ENCODE measurements at regions not wholly inside any gene's neighbourhood (a gene's known extent, or its start where the extent isn't known, plus 50 kb on each side); places are given as distances from the start of the nearest gene placed in this dataset.

DNA sequence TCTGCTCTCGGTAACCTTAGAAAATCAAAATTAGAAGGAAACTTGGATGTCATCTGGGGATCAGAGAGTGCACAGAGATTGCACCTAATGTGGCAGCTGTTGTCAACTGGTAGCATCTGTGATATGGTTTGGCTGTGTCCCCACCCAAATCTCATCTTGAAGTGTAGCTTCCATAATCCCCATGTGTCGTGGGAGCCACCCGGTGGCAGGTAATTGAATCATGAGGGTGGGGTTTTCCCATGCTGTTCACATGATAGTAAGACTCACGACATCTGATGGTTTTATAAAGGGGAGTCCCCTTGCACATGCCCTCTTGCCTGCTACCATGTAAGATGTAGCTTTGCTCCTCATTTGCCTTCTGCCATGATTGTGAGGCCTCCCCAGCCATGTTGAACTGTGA, 127.7 kb upstream of the SRRM4 start:
- Histone ChIP-seq H4K20me1 (ENCODE audit: insufficient read depth) (no peaks in the 10 kb centered on the region), H3K9ac (ENCODE audit: low read length) (no peak overlapping the region), H3K27ac (ENCODE audit: low read length) (no peak overlapping the region), H3K9me3 (ENCODE audit: low read length) (no peaks in the 10 kb centered on the region), H3K79me2 (replicated peaks; ENCODE audit: insufficient read depth, low read length) (no peaks in the 10 kb centered on the region), H3K36me3 (ENCODE audit: insufficient read depth, low read length) (no peaks in the 10 kb centered on the region), H3K4me2 (ENCODE audit: low read length) (no peak overlapping the region), H3K9me2 (ENCODE audit: insufficient read depth, low read length) (no peaks in the 10 kb centered on the region), H3K27me3 (ENCODE audit: insufficient read depth, low read depth, low read length) (no peaks in the 10 kb centered on the region), H3F3A (ENCODE audit: insufficient read depth, low read length, poor library complexity, severe bottlenecking) (no peaks in the 10 kb centered on the region), H3K4me3 (ENCODE audit: low read length) (no peak overlapping the region), H2AFZ (ENCODE audit: low read depth, low read length) (no peak overlapping the region)
- TF ChIP-seq MXI1 (conservative IDR thresholded peaks at IDR 0.05; ENCODE audit: poor library complexity, severe bottlenecking), result no peak
- TF ChIP-seq EZH2 (IDR thresholded peaks at IDR 0.05; ENCODE audit: borderline replicate concordance, insufficient read depth, low read length, poor library complexity, severe bottlenecking), result no peak
- TF ChIP-seq RAD21 (conservative IDR thresholded peaks at IDR 0.05), result peak; percentile 24
- no peak for TF ChIP-seq SMC3 (conservative IDR thresholded peaks at IDR 0.05; ENCODE audit: poor library complexity)
- TF ChIP-seq, protein P1, sequence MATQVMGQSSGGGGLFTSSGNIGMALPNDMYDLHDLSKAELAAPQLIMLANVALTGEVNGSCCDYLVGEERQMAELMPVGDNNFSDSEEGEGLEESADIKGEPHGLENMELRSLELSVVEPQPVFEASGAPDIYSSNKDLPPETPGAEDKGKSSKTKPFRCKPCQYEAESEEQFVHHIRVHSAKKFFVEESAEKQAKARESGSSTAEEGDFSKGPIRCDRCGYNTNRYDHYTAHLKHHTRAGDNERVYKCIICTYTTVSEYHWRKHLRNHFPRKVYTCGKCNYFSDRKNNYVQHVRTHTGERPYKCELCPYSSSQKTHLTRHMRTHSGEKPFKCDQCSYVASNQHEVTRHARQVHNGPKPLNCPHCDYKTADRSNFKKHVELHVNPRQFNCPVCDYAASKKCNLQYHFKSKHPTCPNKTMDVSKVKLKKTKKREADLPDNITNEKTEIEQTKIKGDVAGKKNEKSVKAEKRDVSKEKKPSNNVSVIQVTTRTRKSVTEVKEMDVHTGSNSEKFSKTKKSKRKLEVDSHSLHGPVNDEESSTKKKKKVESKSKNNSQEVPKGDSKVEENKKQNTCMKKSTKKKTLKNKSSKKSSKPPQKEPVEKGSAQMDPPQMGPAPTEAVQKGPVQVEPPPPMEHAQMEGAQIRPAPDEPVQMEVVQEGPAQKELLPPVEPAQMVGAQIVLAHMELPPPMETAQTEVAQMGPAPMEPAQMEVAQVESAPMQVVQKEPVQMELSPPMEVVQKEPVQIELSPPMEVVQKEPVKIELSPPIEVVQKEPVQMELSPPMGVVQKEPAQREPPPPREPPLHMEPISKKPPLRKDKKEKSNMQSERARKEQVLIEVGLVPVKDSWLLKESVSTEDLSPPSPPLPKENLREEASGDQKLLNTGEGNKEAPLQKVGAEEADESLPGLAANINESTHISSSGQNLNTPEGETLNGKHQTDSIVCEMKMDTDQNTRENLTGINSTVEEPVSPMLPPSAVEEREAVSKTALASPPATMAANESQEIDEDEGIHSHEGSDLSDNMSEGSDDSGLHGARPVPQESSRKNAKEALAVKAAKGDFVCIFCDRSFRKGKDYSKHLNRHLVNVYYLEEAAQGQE (IDR thresholded peaks at IDR 0.05; ENCODE audit: borderline replicate concordance), result no peak
- TF ChIP-seq POLR2AphosphoS5 (IDR thresholded peaks at IDR 0.05), result no peak
- TF ChIP-seq CTCF (IDR thresholded peaks at IDR 0.05; ENCODE audit: poor library complexity, severe bottlenecking), result no peak
- no peak for TF ChIP-seq EP300 (conservative IDR thresholded peaks at IDR 0.05; ENCODE audit: poor library complexity, severe bottlenecking)

- Histone ChIP-seq H3K36me3 (ENCODE audit: insufficient read depth, low read length) (no peaks in the 10 kb centered on the region), H3K4me3 (ENCODE audit: low read length) (no peak overlapping the region), H3K9me2 (ENCODE audit: insufficient read depth, low read length) (no peaks in the 10 kb centered on the region), H3K9ac (ENCODE audit: low read length) (no peak overlapping the region), H4K20me1 (ENCODE audit: insufficient read depth) (no peaks in the 10 kb centered on the region), H3F3A (ENCODE audit: insufficient read depth, low read length, poor library complexity, severe bottlenecking) (no peaks in the 10 kb centered on the region), H3K79me2 (replicated peaks; ENCODE audit: insufficient read depth, low read length) (no peaks in the 10 kb centered on the region), H3K9me3 (ENCODE audit: low read length) (no peaks in the 10 kb centered on the region), H2AFZ (ENCODE audit: low read depth, low read length) (no peak overlapping the region), H3K27ac (ENCODE audit: low read length) (no peak overlapping the region), H3K27me3 (ENCODE audit: insufficient read depth, low read depth, low read length) (no peaks in the 10 kb centered on the region), H3K4me2 (ENCODE audit: low read length) (no peak overlapping the region)
- no peak for TF ChIP-seq CTCF (IDR thresholded peaks at IDR 0.05; ENCODE audit: poor library complexity, severe bottlenecking)
- no peak for TF ChIP-seq RAD21 (conservative IDR thresholded peaks at IDR 0.05)
Measured at GRCh38 chr12:118855858-118856257, 125.5 kb upstream of the SRRM4 start.
